Stimulated activated CD4-positive, alpha-beta T cell treated with anti-CD3 and anti-CD28 coated beads, Interleukin-1b, Interleukin-23, amount 100 ng/mL, for 48 hours (primary cell): ENCODE measurements at regions not wholly inside any gene's neighbourhood (a gene's known extent, or its start where the extent isn't known, plus 50 kb on each side); places are given as distances from the start of the nearest gene placed in this dataset.

Source experiments
- DNase-seq: peaks from one replicate; pipeline ENCODE4 v3.0.0-alpha.2; 2020

DNA sequence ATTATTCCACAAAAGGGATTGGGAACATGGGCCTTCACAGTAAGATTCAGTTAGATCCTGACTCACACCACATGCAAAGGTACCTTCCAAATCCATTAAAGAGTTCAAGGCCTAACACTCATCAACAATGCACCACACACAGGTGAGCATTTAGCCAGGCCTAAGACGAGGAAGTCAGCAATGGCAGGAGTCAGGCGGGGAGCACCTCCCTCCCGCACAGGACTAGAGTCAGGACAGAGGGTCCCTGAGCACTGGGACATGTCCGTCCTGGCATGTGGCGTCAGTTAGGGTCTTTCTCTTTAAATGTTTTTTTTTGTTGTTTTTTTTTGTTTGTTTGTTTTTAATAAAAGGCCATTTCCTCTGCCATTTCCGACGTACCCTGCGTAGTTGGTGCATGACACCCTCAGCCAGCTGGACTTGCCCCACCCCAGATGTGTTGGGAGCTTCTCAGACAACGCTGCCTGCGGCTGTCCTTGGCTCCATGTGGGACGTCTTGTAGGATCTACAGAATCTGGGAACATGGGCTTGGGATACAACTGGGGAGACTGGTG, 1458.6 kb downstream of the BRD1 start:
- no peak for DNase-seq

DNA sequence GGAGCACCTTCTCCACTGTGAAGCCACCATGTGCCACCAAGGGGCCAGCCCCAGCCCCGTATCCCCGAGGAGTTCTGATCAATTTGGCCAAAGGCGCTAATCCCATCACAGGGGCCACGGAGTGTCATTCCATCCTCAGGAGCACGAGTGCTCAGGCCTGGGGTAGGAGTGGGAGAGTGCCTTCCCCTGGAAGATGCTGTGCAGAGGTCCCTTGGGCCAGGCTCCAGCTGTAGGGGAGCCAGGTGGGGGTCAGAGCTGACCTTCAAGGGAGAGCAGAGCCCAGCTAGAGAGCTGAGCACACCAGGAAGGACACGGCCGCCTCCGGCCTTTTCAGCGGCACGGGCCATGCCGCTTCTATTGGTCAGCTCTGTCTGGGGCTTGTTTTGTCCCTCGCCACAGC, 1459.9 kb downstream of the BRD1 start:
- no peak for DNase-seq

DNA sequence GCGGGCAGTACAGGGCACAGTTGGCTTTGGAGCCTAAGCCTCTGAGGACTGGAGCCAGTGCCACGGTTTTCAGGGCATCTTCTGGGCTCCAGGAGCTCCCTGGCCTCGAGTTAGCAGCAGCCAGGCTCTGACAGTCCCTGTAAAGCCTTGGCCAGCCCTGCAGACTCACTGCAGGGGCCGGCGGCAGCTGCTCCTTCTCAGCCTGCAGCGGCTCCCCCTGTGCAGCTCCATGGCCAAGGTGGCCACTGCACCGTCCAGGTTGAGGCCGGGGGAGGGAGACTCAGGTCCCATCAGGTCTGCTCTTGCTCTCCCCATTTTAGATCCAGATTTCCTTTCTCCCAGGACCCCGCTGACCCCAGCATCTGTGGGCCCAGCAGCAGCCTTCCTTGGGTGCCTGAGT, 1461.1 kb downstream of the BRD1 start:
- no peak for DNase-seq

DNA sequence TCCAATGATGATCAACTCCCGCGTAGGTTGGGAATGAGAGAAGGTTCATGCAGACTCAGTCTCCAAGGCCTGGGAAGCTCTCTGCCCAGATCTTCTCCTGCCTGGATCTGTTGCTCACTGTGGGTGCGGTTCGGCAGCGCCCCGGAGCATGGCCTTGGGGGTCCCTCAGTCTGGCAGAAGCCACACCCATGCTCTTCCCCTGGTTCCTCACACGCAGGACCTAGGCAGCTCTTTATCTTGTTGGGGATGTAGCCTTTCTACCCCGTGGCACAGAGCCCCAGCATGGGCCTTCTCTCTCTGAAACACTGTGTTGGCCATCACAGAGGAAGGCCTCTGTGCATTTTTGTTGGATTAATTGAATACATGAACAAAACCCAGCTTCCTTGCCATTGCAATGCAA, 1461.6 kb downstream of the BRD1 start:
- DNase-seq, result no peak

DNA sequence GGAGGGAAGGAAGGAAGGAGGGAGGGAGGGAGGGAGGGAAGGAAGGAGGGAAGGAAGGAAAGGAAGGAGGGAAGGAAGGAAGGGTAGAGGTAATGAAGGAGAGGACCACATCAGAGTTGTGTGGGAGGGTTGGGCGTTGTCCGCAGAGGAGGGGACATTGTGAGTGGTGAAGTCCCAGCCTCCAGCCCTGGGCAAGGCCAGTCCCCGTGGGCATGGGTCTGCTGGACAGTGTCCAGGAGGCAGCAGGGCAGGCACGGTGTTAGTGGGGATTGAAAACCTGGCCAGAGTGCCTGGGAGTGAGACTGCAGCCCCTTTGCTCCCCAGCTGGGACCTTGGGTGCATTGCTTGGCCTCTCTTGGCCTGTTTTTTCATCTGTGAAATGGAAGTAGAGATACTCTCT, 1462.3 kb downstream of the BRD1 start:
- DNase-seq, result no peak

DNA sequence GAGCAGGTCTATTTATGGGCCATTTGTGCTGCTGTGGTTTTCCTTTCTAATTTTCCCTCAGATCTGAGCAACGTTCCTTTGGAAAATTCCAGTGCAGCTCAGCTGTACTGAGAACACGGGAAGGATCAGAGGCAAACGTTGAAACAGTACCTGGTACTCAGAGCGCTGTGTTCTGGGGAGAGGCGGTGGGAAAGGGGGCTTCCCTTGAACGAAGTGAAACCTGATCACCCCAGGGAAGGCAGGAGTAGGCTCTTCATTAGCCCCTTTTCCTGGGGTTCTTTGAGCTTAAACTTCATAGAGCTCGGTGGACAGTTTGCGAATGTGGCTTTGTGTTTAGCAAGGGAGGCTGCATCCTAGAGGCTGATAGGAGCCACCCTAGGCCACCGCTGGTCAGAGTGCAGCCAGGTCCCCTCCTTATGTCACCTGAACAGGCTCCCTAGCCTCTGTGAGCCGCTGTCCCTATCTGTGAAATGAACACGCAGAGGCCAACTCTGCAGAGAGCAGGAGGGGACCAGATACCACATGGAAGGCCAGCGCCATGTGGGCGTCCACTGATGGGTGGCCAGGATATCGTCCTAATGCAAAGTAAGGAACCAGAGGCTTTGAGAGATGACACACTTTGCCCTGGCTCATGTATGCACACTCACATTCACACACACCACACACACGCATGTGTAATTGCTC, 1464.8 kb downstream of the BRD1 start:
- DNase-seq, result no peak

DNA sequence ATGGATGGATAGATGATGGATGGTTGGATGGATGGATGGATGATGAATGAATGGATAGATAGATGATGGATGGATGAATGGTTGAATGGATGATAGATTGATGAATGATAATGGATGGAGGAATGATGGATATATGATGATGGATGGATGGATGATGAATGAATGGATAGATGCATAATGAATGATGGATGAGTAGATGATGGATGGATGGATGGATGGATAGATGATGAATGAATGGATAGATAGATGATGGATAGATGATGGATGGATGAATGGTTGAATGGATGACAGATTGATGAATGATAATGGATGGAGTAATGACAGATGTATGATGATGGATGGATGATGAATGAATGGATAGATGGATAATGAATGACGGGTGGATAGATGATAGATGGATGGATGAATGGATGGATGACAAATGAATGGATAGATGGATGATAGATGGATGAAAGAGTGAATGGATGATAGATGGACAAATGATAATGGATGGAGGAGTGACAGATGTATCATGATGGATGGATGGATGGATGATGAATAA, 1466.5 kb downstream of the BRD1 start:
- DNase-seq, result no peak

DNA sequence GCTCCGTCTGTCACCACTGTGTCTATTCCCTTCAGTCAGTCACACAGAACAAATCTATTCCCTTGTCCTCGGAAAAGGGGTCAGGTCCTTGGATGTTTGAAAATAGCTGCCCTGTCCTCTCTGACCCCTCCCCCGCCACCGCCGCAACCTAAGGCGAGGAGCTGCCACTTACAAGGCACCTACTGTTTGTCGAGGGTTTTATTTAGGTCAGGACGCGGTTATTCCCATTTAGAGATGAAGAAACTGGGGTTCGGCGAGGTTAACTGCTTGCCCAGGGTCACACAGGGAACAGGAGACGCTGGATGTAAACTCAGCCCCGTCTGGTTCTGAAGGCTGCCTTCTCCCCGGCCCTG, 1468.1 kb downstream of the BRD1 start:
- no peak for DNase-seq

DNA sequence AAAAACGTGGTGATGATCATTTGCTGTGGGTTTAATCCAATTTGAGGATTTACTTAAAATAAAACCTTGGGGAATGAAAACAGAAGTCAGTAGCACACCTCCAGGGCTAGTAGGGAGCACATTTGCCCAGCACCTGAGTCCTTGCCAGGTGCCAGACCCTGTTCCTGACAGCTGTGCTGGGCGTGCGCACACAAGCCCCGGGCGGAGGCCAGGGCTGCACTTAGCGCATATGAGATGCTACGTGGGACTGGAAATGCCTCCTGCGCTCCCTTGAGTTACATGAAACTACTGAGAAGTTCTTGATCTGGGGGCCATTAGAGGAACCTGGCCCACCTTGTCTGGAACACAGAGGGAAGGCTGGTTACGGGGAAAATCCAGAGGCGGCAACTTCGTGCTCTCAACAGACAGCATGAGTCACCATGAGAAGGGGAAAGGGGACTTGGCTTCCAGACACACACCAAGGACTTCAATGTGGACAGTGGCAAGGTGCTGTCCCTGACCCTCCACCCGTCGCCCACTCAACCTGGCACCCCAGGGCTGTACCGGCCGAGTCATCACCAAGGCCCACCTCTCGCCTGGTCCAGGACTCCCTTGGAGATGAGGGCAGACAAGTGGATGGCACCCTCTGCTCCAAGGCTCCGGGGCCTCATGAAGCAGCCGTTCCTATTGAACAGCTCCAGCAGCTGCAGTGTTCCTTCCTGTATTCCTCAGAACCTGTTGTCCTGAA, 1468.6 kb downstream of the BRD1 start:
- DNase-seq, result no peak

DNA sequence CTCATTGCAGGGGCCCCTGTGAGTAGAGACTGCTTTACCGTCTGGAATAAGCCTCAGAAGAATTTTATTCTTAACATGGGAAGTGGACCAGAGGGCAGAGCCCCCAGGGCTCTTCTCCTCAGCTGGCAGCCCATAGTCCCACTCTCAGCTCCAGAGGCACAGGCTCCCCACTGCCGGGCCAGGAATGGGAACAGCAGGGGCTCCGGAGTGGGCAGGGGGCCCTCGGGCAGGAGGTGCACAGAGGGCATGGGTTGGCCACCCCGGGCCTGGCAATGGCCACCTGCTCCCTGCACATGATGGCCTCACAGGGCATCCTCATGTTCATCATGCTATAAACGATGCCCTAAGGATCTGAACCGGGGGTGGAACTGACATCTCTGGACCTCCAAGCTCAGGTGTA, 1469.7 kb downstream of the BRD1 start:
- no peak for DNase-seq

DNA sequence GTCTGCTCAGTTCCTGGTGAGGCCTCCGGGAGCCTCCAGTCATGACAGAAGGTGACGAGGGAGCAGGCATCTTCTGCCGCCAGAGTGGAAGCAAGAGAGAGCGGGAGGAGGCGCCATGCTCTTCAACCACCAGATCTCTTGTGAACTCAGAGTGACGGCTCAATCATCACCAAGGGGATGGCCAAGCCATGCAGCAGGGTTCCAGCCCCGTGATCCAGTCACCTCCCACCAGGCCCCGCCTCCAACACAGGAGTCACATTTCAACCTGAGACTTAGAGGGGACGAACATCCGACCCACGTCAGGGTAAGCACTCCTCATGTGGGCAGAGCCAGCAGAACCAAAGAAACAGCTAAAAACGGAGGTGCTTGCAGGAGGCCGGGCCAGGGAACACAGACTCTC, 1470.5 kb downstream of the BRD1 start:
- no peak for DNase-seq

DNA sequence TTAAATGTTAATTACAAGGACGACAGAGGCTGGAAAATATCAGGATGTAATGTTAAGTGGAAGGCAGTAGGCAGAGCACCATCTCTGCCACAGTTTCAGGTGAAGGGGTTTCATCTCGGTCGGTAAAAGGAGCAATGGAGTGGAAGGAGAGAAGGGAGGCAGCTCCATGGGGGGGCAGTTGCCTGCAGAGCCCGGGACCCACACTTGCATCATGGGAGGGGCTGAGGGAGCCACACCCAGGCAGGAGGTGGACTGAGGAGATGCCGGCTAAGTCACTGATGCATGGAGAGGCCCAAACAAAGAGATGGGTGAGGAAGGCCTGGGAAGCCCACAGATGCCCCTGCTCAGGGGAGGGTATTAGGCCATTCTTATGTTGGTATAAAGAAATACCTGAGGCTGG, 1470.9 kb downstream of the BRD1 start:
- DNase-seq, result no peak

DNA sequence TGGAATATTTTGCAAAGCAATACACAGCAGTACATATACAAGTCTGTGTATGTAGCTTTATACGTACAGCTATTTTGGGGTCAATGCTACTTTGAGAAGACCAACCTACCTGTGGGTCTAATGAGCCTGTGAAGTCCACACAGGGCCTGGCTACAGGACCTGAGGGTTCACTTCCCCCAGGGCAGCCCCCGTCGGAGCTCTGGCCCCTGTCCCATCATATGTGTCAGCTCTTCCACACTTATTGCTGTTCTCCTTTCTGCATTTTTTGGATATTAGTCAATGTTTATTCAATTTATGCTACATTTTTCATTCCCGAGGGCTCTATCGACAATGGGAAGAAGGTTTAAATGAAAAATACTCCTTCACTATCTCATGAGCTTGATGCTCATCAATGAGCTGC, 1473.6 kb downstream of the BRD1 start:
- no peak for DNase-seq

DNA sequence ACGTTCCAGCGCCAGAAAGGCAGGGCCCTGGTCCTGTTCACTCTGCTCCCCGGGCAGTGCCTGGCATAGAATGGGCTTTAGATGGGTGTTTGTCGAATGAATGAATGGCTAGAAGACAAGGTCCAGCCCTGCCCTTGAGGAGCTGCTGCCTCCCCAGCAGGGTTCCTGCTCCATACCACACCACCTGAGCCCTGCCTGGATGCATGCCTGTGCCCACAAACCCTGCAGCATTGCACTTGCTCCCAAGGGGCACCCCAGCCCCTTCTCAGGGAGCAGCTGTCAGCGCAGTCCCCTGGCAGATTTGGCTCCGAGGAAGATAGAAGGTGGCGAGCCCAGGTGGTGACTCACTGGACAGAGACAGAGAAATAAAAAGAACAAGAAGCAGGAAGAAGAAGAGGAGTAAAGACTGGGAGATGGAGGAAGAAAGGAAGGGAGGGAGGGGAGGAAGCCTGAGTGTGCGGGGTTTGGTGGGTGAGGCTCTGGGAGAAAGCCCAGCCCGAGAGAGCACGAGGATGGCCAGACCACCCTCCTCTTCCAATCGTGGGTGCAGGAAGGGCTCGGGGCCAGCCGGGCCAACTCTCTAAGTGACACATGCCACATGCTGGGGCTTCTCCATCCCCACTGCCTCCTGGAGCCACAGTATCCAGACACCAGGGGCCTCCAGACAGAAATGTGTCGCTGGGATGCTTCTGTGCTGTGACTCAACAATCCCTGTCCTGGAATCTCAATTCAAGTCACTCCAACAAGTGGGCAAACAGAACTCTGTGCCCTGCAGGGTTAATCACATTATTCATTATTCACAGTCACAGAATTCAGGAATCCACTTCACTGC, 1474.3 kb downstream of the BRD1 start:
- DNase-seq, result no peak

DNA sequence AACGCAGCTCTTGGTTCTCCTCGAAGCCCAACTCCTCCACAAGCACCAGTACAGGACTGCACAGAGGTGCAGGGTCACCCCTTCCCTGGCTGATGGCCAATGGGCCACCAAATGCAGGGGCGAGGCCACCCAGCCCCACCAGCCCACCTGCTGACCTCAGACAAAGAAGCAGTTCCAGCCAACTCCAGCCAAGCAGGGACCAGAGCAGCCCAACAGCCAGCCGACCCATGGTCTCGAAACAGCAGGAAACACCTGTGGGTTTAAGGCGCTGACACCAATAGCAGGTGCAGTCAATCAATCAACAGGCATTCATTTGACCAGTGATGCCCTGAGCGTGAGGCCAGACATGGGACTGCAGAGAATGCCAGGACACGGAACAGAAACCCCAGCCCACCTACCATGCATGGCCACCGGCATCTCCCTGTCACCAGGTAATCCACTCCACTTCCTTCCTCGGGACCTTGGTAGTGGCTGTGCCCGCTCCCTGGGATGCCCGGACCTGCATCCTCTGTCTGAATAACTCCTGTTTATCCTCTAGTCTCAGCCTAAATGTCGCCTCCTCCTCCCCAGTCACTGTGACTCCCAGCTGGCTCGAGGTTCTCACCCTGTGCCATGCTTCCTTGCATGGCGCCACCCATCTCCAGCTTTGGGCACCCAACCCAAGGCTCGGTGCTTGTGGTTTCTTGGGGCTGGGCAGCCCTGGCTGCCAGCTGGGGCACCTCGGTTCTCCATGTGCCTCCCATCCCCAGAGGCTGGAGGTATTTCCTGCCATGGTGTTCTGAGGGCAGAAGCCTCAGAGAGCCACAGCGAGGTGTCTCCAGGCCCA, 1475.4 kb downstream of the BRD1 start:
- no peak for DNase-seq

DNA sequence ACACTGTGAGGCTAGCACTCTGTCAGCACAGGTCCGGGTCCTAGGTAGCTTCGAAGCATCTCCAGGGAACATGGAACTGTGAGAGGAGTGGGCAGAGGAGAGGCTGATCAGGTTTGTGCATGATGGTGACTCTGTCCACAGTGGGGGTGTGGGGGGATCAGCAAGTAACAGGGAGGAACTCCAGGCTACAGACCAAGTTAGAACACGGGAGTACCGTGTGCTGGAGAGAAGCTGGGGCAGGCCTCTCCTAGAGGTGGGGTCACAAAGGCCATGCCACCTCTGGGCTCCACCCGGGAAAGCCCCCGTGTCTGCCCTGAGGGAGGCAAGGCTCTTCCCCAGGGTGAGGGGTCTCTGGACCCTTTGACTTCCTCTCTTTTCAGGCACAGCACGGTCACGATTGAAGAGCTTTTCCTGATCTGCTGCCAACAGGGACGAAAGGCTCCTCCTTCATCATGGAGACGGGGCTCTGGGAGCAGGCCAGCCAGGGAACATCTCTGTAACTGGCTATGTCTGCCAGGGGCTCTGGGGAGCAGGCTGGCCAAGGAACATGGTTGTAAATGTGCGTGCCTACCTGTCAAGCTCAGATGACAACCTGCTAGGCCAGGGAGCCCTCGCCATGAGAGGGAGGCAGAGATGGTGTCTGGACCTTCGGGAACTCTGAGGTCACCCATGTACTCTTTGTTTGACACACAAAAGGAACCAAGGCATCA, 1476.1 kb downstream of the BRD1 start:
- no peak for DNase-seq

DNA sequence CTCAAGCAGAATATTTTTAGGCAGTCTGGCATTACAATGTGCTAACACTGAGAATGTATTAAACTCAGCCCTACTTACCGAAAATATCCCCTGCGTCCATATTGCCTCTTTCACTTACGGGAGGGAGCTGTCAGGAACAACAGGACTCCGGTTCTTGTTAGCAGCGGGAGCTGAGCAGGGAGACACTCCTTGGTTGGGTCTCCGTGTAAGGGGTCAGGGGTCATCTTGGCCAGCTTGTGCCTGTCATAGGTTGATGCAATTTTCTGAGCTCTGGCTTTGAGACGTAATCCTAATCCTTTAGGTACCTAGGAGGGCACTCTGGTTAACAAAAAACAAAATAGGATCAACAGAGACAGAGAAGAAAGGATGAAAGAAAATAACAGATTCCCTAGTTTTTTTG, 1477.2 kb downstream of the BRD1 start:
- DNase-seq, result no peak

DNA sequence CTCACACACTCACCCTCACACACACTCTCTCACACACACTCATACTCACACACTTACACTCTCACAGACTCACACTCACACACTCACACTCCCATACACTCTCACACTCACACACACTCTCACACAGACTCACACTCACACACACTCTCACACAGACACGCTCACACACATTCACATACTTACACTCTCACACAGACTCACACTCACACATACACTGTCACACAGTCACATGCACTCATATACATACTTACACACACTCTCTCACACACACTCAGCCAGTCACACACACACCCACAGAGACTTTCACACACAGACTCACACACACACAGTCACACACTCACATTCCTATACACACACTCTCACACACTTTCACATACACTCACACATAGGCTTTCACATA, 1478.8 kb downstream of the BRD1 start:
- no peak for DNase-seq

DNA sequence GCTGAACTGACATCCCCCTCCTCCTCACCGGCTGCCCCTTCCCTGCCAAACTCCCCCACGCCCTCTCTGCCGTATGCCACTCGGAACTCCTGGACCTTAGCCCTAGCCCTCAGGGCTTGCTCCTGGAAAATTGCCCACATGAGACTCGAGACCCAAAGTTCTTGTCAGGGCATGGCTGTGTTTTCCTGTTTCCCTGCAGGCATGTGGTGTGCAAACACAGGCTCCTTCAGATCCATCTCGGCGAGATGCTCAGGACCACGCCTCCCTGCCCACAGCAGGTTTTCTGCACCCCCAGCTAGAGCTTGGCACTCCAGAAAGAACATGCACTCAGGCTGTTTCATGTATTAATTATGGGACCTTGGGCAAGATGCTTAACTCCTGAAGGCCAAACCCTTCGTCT, 1480.4 kb downstream of the BRD1 start:
- DNase-seq, result no peak

DNA sequence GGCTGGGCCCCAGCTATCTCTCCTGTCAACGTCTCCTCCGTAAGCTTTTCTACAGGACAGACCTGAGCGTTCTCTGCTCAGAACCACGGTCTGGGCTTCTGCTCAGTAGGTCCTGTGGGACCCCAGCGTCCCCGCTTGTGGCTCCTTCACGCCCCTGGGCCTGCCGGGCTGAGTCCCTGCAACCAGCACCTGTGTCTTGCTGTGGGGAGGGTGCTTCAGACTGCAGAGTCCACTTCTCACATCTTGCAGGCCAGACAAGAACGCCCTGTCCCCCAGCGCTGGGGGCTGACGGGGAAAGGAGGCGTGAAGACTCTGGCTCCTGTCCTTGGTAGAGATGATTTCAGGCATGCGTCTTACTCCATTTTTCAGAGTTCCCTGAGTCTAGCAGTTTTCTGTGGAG, 1480.8 kb downstream of the BRD1 start:
- no peak for DNase-seq

DNA sequence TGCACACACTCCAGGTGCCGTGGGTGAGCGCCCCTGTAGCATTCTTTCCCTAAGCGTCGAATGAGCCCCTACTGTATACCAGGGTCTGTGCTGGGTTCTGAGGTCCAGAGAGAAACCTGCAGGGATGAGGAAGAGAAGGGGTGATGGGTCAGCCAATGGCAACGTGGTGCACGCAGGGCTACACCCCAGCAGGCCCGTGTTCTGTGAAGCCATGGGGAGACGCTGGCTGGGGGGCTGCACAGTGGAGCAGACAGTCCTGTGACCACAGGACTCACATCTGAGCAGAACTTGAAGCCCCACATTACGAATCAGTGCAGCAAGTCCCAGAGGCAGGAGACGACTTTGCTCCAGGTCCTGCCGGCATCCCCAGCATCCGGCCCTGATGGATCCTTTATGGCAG, 1481.4 kb downstream of the BRD1 start:
- no peak for DNase-seq

DNA sequence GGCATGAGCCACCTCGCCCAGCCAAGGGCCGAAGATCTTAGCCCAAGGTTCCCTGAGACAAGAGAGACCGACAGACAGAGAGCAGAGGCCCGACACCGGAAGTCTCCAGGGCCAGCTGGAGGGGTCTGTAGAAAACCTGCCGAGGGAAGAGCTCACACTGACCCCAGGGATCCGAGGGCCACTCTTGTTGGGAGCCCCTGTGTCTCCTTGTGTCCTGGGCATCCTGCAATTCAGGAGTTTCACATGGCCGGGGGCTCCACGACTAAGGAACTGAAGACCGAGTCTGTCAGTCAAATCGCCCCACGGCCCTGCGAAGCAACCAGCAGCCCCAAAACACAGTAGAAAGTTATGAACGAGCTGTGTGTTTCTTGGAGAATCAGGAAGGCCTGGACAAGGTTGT, 1482.0 kb downstream of the BRD1 start:
- DNase-seq, result no peak
